ENCODE measurements at regions not wholly inside any gene's neighbourhood (a gene's known extent, or its start where the extent isn't known, plus 50 kb on each side); places are given as distances from the start of the nearest gene placed in this dataset.

GRCh38 chr12:97112136-97112535, 205.1 kb downstream of the NEDD1 start (continued):
- no peak for TF ChIP-seq FOSL1 (IDR thresholded peaks at IDR 0.05; ENCODE audit: low read depth)
- TF ChIP-seq YY1 (IDR thresholded peaks at IDR 0.05; ENCODE audit: extremely low read depth, insufficient replicate concordance, low read depth, low read length): no peak

DNA sequence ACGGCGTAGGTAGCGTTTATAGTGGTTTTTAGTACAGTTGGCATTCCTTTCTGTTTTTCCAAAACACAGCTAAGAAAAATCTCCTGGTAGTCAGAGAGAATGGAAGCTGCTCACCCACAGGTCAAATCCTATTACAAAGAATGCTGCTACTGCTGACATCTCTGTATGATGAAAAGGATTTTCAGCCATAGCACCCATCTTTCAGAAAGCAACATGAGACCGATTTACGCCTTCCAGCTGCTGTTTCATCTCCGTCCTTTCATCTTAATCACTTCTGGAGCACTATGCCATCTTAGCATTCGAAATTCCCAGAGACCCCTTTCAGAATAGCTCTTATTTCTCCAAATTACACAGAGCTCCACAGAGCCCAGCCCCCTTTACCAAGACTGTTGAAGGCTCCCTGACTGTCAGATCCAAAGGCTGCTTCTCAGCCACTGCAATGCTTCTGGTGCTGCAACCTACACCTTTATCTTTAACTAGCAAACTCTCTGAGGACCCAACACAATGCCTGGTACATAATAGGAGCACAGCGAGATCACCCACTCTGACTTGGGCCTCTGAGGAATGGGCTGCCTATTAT, 211.8 kb downstream of the NEDD1 start:
- intact Hi-C loops (cut with micrococcal nuclease): no loop called here
- no peak for TF ChIP-seq ELF1 (IDR thresholded peaks at IDR 0.05; ENCODE audit: borderline replicate concordance, low read depth)
- TF ChIP-seq EGR1 (IDR thresholded peaks at IDR 0.05; ENCODE audit: low read depth): no peak
- no peak for TF ChIP-seq SP1 (IDR thresholded peaks at IDR 0.05; ENCODE audit: low read depth)
- TF ChIP-seq CBX3 (IDR thresholded peaks at IDR 0.05; ENCODE audit: low read depth): no peak
- no peak for TF ChIP-seq SRF (IDR thresholded peaks at IDR 0.05; ENCODE audit: low read depth)
- TF ChIP-seq TCF7L2 (IDR thresholded peaks at IDR 0.05; ENCODE audit: borderline replicate concordance, extremely low read depth, insufficient read depth, insufficient read length): no peak
- TF ChIP-seq CEBPB (IDR thresholded peaks at IDR 0.05; ENCODE audit: low read depth): no peak
- no peak for TF ChIP-seq ATF3 (IDR thresholded peaks at IDR 0.05)
- no peak for TF ChIP-seq YY1 (IDR thresholded peaks at IDR 0.05; ENCODE audit: extremely low read depth, insufficient replicate concordance, low read depth, low read length)
- TF ChIP-seq ZBTB33 (IDR thresholded peaks at IDR 0.05; ENCODE audit: extremely low read depth, insufficient replicate concordance, low read length): no peak
- TF ChIP-seq ZFX (IDR thresholded peaks at IDR 0.05): no peak
- TF ChIP-seq POLR2AphosphoS5 (IDR thresholded peaks at IDR 0.05; ENCODE audit: low read depth, low read length): no peak
- TF ChIP-seq EZH2phosphoT487 (IDR thresholded peaks at IDR 0.05; ENCODE audit: borderline replicate concordance): no peak
- TF ChIP-seq POLR2A (IDR thresholded peaks at IDR 0.05; ENCODE audit: borderline replicate concordance, extremely low read depth, insufficient read depth, insufficient read length): no peak
- no peak for TF ChIP-seq JUND (IDR thresholded peaks at IDR 0.05)
- Histone ChIP-seq H2AFZ (ENCODE audit: low read depth, low read length, poor library complexity, severe bottlenecking) (no peak overlapping the region), H3K4me2 (ENCODE audit: low read length) (no peak overlapping the region), H3K9me2 (ENCODE audit: insufficient read depth) (no peaks in the 10 kb centered on the region), H3K9me3 (ENCODE audit: control insufficient read depth in 1 of 2, insufficient read depth in 1 of 2, low read depth in 1 of 2, low read length in 2 of 2) (no peaks in the 10 kb centered on the region), H3K27ac (ENCODE audit: low read depth, low read length) (no peak overlapping the region), H3K4me3 (replicated peaks in 1 of 2; ENCODE audit: low read depth in 1 of 2, low read length in 2 of 2) (no peak overlapping the region), H4K20me1 (ENCODE audit: insufficient read depth) (no peaks in the 10 kb centered on the region), H3K79me2 (ENCODE audit: insufficient read depth, low read length) (no peaks in the 10 kb centered on the region), H3K36me3 (ENCODE audit: control insufficient read depth in 1 of 2, insufficient read depth in 2 of 2, low read length in 2 of 2) (no peaks in the 10 kb centered on the region), H3K27me3 (ENCODE audit: insufficient read depth, low read length) (0 out of 2 replicates have a peak, but pooled peaks cover 8% of the 10 kb centered on the region), H3K4me1 (ENCODE audit: control insufficient read depth in 1 of 2, insufficient read depth in 2 of 2, low read length in 2 of 2) (no peaks in the 10 kb centered on the region), H3K9ac (ENCODE audit: low read length) (no peak overlapping the region)
- BruUV-seq (replicated peaks): no TSS peak
- DNase-seq (ENCODE audit: low read depth, low spot score): no peak
- ChIA-PET CTCF (no interaction called here), RAD21 (ENCODE audit: low non-redundant PET in 1 of 2, low total read pairs in 2 of 2, uncharacterized antibody in 2 of 2, unreplicated experiment in 2 of 2) (no interaction called here), POLR2A (no interaction called here)
- no peak for ATAC-seq

Measured in HCT116 (cell line).